ENCODE measurements at regions not wholly inside any gene's neighbourhood (a gene's known extent, or its start where the extent isn't known, plus 50 kb on each side); places are given as distances from the start of the nearest gene placed in this dataset.
"Not testable (repeated sequence)": the region's sequence is repeated elsewhere in the genome, so short reads cannot be mapped to it uniquely, and the experiment has no call there.

GRCh38 chr4:60396341-60397049 is 803.6 kb upstream of the ADGRL3 start:
- H3K27ac ChIP-seq: no peak overlapping the region
- no peaks in the 10 kb centered on the region for H3K36me3 ChIP-seq
- no peak overlapping the region for H3K4me3 ChIP-seq
- DNase-seq (ENCODE audit: low read depth in 1 of 2, low spot score in 2 of 2): no peak
- no peaks in the 10 kb centered on the region for H3K27me3 ChIP-seq (replicated peaks)
- no peaks in the 10 kb centered on the region; the same call in 1 of the 2 replicates for H3K9me3 ChIP-seq (replicated peaks)
- no peaks in the 10 kb centered on the region for H3K4me1 ChIP-seq (replicated peaks)

- H3K36me3 ChIP-seq: no peaks in the 10 kb centered on the region
- no peak overlapping the region for H3K4me3 ChIP-seq
- H3K4me1 ChIP-seq (replicated peaks): no peaks in the 10 kb centered on the region
- H3K27ac ChIP-seq: no peak overlapping the region
- H3K27me3 ChIP-seq (replicated peaks): no peaks in the 10 kb centered on the region
- DNase-seq (ENCODE audit: low read depth in 1 of 2, low spot score in 2 of 2): no peak
- H3K9me3 ChIP-seq (replicated peaks): no peaks in the 10 kb centered on the region
These were observed 799.5 kb upstream of the ADGRL3 start for GRCh38 chr4:60400593-60400992.

- no peak overlapping the region for H3K27ac ChIP-seq
- H3K27me3 ChIP-seq (replicated peaks): no peaks in the 10 kb centered on the region
- H3K9me3 ChIP-seq (replicated peaks): no peaks in the 10 kb centered on the region
- no peaks in the 10 kb centered on the region for H3K36me3 ChIP-seq
- no peak overlapping the region for H3K4me3 ChIP-seq
- no peak for DNase-seq (ENCODE audit: low read depth in 1 of 2, low spot score in 2 of 2)
- no peaks in the 10 kb centered on the region for H3K4me1 ChIP-seq (replicated peaks)
These were observed 796.1 kb upstream of the ADGRL3 start for GRCh38 chr4:60404027-60404426.

GRCh38 chr4:60422439-60422838 is 777.7 kb upstream of the ADGRL3 start:
- no peaks in the 10 kb centered on the region for H3K4me1 ChIP-seq (replicated peaks)
- no peak overlapping the region for H3K4me3 ChIP-seq
- no peak for DNase-seq (ENCODE audit: low read depth in 1 of 2, low spot score in 2 of 2)
- no peaks in the 10 kb centered on the region; the same call in 1 of the 2 replicates for H3K9me3 ChIP-seq (replicated peaks)
- H3K27me3 ChIP-seq (replicated peaks): no peaks in the 10 kb centered on the region
- no peak overlapping the region for H3K27ac ChIP-seq
- H3K36me3 ChIP-seq: no peaks in the 10 kb centered on the region

GRCh38 chr4:60423573-60424184 is 776.4 kb upstream of the ADGRL3 start:
- DNase-seq (ENCODE audit: low read depth in 1 of 2, low spot score in 2 of 2); H3K4me3 ChIP-seq; H3K27me3 ChIP-seq (replicated peaks); H3K4me1 ChIP-seq (replicated peaks); H3K27ac ChIP-seq; H3K36me3 ChIP-seq; H3K9me3 ChIP-seq (replicated peaks): not testable (repeated sequence)

- Histone ChIP-seq H3K27me3 (replicated peaks) (no peaks in the 10 kb centered on the region), H3K27ac (no peak overlapping the region), H3K36me3 (no peaks in the 10 kb centered on the region), H3K4me1 (replicated peaks) (no peaks in the 10 kb centered on the region), H3K9me3 (replicated peaks) (no peaks in the 10 kb centered on the region), H3K4me3 (no peak overlapping the region)
- no peak for DNase-seq (ENCODE audit: low read depth in 1 of 2, low spot score in 2 of 2)
These were observed 767.2 kb upstream of the ADGRL3 start for GRCh38 chr4:60432911-60433310.

- Histone ChIP-seq H3K4me3 (no peak overlapping the region), H3K36me3 (no peaks in the 10 kb centered on the region), H3K9me3 (replicated peaks) (no peaks in the 10 kb centered on the region), H3K27me3 (replicated peaks) (no peaks in the 10 kb centered on the region), H3K4me1 (replicated peaks) (no peaks in the 10 kb centered on the region), H3K27ac (no peak overlapping the region)
- DNase-seq (ENCODE audit: low read depth in 1 of 2, low spot score in 2 of 2): no peak
These were observed 757.1 kb upstream of the ADGRL3 start for GRCh38 chr4:60443068-60443467.

- Histone ChIP-seq H3K4me3 (no peak overlapping the region), H3K27me3 (replicated peaks) (no peaks in the 10 kb centered on the region), H3K9me3 (replicated peaks) (no peaks in the 10 kb centered on the region), H3K27ac (no peak overlapping the region), H3K4me1 (replicated peaks) (no peaks in the 10 kb centered on the region), H3K36me3 (no peaks in the 10 kb centered on the region)
- no peak for DNase-seq (ENCODE audit: low read depth in 1 of 2, low spot score in 2 of 2)
These were observed 756.3 kb upstream of the ADGRL3 start for GRCh38 chr4:60443796-60444195.

GRCh38 chr4:60450054-60450453 is 750.1 kb upstream of the ADGRL3 start:
- Histone ChIP-seq H3K9me3 (replicated peaks) (no peaks in the 10 kb centered on the region), H3K27me3 (replicated peaks) (no peaks in the 10 kb centered on the region), H3K27ac (no peak overlapping the region), H3K36me3 (no peaks in the 10 kb centered on the region), H3K4me3 (no peak overlapping the region), H3K4me1 (replicated peaks) (no peaks in the 10 kb centered on the region)
- DNase-seq (ENCODE audit: low read depth in 1 of 2, low spot score in 2 of 2): no peak

GRCh38 chr4:60452266-60452665 is 747.9 kb upstream of the ADGRL3 start:
- no peak overlapping the region for H3K27ac ChIP-seq
- H3K9me3 ChIP-seq (replicated peaks): no peaks in the 10 kb centered on the region
- H3K36me3 ChIP-seq: no peaks in the 10 kb centered on the region
- DNase-seq (ENCODE audit: low read depth in 1 of 2, low spot score in 2 of 2): no peak
- H3K27me3 ChIP-seq (replicated peaks): no peaks in the 10 kb centered on the region
- H3K4me3 ChIP-seq: no peak overlapping the region
- no peaks in the 10 kb centered on the region for H3K4me1 ChIP-seq (replicated peaks)

- DNase-seq (ENCODE audit: low read depth in 1 of 2, low spot score in 2 of 2): no peak
- Histone ChIP-seq H3K36me3 (no peaks in the 10 kb centered on the region), H3K27me3 (replicated peaks) (no peaks in the 10 kb centered on the region), H3K9me3 (replicated peaks) (no peaks in the 10 kb centered on the region), H3K4me3 (no peak overlapping the region), H3K4me1 (replicated peaks) (no peaks in the 10 kb centered on the region), H3K27ac (no peak overlapping the region)
These were observed 744.7 kb upstream of the ADGRL3 start for GRCh38 chr4:60455380-60455779.

- no peak overlapping the region for H3K27ac ChIP-seq
- H3K9me3 ChIP-seq (replicated peaks): no peaks in the 10 kb centered on the region
- no peak overlapping the region for H3K4me3 ChIP-seq
- H3K27me3 ChIP-seq (replicated peaks): no peaks in the 10 kb centered on the region
- no peaks in the 10 kb centered on the region for H3K36me3 ChIP-seq
- H3K4me1 ChIP-seq (replicated peaks): no peaks in the 10 kb centered on the region
- DNase-seq (ENCODE audit: low read depth in 1 of 2, low spot score in 2 of 2): no peak
These were observed 738.6 kb upstream of the ADGRL3 start for GRCh38 chr4:60461551-60461950.

GRCh38 chr4:60463857-60464502 is 736.1 kb upstream of the ADGRL3 start:
- Histone ChIP-seq H3K4me3 (no peak overlapping the region), H3K27me3 (replicated peaks) (no peaks in the 10 kb centered on the region), H3K27ac (no peak overlapping the region), H3K36me3 (no peaks in the 10 kb centered on the region), H3K9me3 (replicated peaks) (no peaks in the 10 kb centered on the region), H3K4me1 (replicated peaks) (no peaks in the 10 kb centered on the region)
- no peak for DNase-seq (ENCODE audit: low read depth in 1 of 2, low spot score in 2 of 2)

- no peaks in the 10 kb centered on the region for H3K36me3 ChIP-seq
- H3K27me3 ChIP-seq (replicated peaks): no peaks in the 10 kb centered on the region
- H3K27ac ChIP-seq: no peak overlapping the region
- H3K4me1 ChIP-seq (replicated peaks): no peaks in the 10 kb centered on the region
- H3K4me3 ChIP-seq: no peak overlapping the region
- no peak for DNase-seq (ENCODE audit: low read depth in 1 of 2, low spot score in 2 of 2)
- H3K9me3 ChIP-seq (replicated peaks): no peaks in the 10 kb centered on the region
These were observed 717.2 kb upstream of the ADGRL3 start for GRCh38 chr4:60482921-60483351.
